ENCODE measurements at regions not wholly inside any gene's neighbourhood (a gene's known extent, or its start where the extent isn't known, plus 50 kb on each side); places are given as distances from the start of the nearest gene placed in this dataset.

DNA sequence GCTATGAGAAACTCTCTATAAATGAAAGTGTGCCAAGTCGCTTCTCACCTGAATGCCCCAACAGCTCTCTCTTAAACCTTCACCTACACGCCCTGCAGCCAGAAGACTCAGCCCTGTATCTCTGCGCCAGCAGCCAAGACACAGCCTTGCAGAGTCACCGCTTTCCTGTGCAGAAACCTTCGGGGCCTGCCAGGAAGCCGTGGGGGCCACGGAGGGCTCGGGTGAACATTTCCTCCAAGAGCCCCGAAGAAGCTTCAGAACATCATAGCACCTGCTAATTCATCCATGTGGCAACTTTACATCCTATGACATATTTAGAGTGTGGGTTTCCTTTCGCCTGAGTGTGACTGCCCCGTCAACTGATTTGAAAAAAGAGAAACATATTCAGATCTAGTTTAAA, 55.7 kb upstream of the PRSS58 start:
- H3K9me3 Mint-ChIP-seq = no peaks in the 10 kb centered on the region
- no peaks in the 10 kb centered on the region for H3K36me3 Mint-ChIP-seq (ENCODE audit: insufficient read depth)
- peaks cover 5 to 7% of the 10 kb centered on the region in 2 donors for H3K4me1 Mint-ChIP-seq (ENCODE audit: low read depth in 2 of 2)
- H3K27ac Mint-ChIP-seq = no peak overlapping the region
- DNase-seq = peak in 1 of 3 experiments; percentile 48
- peaks cover 26 to 56% of the 10 kb centered on the region in 2 donors for H3K27me3 Mint-ChIP-seq
- ATAC-seq (replicated peaks) = peak; percentile 84
- peak overlapping the region; percentile 33 to 43 for H3K4me3 Mint-ChIP-seq

DNA sequence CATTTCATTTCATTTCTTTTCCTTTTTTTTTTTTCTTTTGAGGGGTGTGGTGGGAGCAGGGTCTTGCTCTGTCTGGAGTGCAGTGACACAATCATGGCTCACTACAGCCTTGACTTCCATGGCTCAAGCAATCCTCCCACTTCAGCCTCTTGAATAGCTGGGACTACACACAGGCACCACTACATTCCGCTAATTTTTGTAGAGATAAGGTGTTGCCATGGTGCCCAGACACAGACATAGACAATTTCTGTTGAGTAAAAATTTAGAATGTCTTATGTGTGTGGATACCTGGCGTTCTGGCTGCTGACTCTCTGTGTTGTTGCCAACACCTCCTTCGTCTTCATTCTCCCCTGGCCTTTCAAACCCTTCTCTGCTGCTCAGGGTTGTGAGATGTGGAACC, 54.0 kb upstream of the PRSS58 start:
- H3K4me3 Mint-ChIP-seq = no peak overlapping the region
- DNase-seq = no peak
- no peaks in the 10 kb centered on the region for H3K36me3 Mint-ChIP-seq (ENCODE audit: insufficient read depth)
- peak overlapping the region in 1 of 2 donors; percentile 4 for H3K27ac Mint-ChIP-seq
- no peaks in the 10 kb centered on the region for H3K9me3 Mint-ChIP-seq
- ATAC-seq (replicated peaks) = no peak
- peaks cover 21 to 58% of the 10 kb centered on the region in 2 donors for H3K27me3 Mint-ChIP-seq
- peaks cover 5 to 7% of the 10 kb centered on the region in 2 donors for H3K4me1 Mint-ChIP-seq (ENCODE audit: low read depth in 2 of 2)

- Mint-ChIP-seq H3K4me3 (peak overlapping the region in 1 of 2 donors; percentile 2), H3K9me3 (no peaks in the 10 kb centered on the region), H3K36me3 (ENCODE audit: insufficient read depth) (no peaks in the 10 kb centered on the region), H3K4me1 (ENCODE audit: low read depth in 2 of 2) (peaks cover 7 to 10% of the 10 kb centered on the region in 2 donors), H3K27me3 (peaks cover 28 to 49% of the 10 kb centered on the region in 2 donors), H3K27ac (no peak overlapping the region)
- no peak for ATAC-seq (replicated peaks)
- DNase-seq = no peak
These were observed 51.1 kb upstream of the PRSS58 start for GRCh38 chr7:142308918-142309317.

DNA sequence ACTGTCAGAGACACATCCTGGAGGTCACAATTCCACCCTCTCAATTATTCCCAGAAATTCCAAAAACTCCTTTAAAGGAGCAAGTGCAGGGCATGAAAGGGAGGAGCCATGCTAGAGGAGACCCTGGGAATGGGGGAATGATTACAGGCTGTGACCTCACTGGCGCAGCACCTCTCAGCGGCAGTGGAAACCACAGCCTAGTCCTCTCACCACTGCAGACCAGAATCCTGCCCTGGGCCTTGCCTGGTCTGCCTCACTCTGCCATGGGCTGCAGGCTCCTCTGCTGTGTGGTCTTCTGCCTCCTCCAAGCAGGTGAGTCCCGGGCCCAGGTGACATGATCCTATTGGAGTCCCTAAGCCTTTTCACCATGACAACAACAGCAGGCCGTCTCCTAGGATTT, 50.5 kb upstream of the PRSS58 start:
- Mint-ChIP-seq H3K4me1 (ENCODE audit: low read depth in 2 of 2) (peaks cover 9 to 11% of the 10 kb centered on the region in 2 donors), H3K36me3 (ENCODE audit: insufficient read depth) (no peaks in the 10 kb centered on the region), H3K27ac (no peak overlapping the region), H3K9me3 (no peaks in the 10 kb centered on the region), H3K4me3 (peak overlapping the region in 1 of 2 donors; percentile 30), H3K27me3 (peaks cover 28 to 47% of the 10 kb centered on the region in 2 donors)
- ATAC-seq (replicated peaks) (peak; percentile 43), DNase-seq (no peak)
